ENCODE measurements at regions not wholly inside any gene's neighbourhood (a gene's known extent, or its start where the extent isn't known, plus 50 kb on each side); places are given as distances from the start of the nearest gene placed in this dataset.

- TF ChIP-seq REST (IDR thresholded peaks at IDR 0.05): no peak
Observed at GRCh38 chr4:83947830-83948193, 411.9 kb downstream of the GPAT3 start (continued).

- H3K27ac ChIP-seq (ENCODE audit: low read depth in 1 of 2, low read length in 2 of 2): no peak overlapping the region
Observed at GRCh38 chr4:83947125-83947829, 411.4 kb downstream of the GPAT3 start.

More at GRCh38 chr4:83947125-83947829, 411.4 kb downstream of the GPAT3 start:
- Histone ChIP-seq H3K9me3 (ENCODE audit: control insufficient read depth in 4 of 4, low read length in 3 of 4) (no peaks in the 10 kb centered on the region), H3K4me1 (ENCODE audit: control insufficient read depth in 4 of 4, insufficient read depth in 4 of 4, low read length in 3 of 4) (no peaks in the 10 kb centered on the region), H3K4me3 (ENCODE audit: low read depth in 1 of 3, low read length in 3 of 3) (no peak overlapping the region), H3K27me3 (ENCODE audit: control insufficient read depth in 4 of 4, insufficient read depth in 4 of 4, low read length in 3 of 4) (peaks cover 0 to 2% (median 0%) of the 10 kb centered on the region in 4 donors), H3K36me3 (ENCODE audit: control insufficient read depth in 4 of 4, insufficient read depth in 3 of 4, low read depth in 1 of 4, low read length in 3 of 4) (no peaks in the 10 kb centered on the region), H3K9ac (ENCODE audit: low read depth in 1 of 2, low read length in 2 of 2) (no peak overlapping the region)
- 78% methylated on average over 8 of the region's 8 CpGs for WGBS
- DNase-seq (ENCODE audit: low spot score): no peak
- TF ChIP-seq, protein P1, sequence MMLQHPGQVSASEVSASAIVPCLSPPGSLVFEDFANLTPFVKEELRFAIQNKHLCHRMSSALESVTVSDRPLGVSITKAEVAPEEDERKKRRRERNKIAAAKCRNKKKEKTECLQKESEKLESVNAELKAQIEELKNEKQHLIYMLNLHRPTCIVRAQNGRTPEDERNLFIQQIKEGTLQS (IDR thresholded peaks at IDR 0.05): no peak
- TF ChIP-seq GABPA (IDR thresholded peaks at IDR 0.05 in 1 of 2, conservative IDR thresholded peaks at IDR 0.05 in 1 of 2) (no peak), EGR1 (IDR thresholded peaks at IDR 0.05; ENCODE audit: low read depth in 2 of 2) (no peak), FOXA2 (IDR thresholded peaks at IDR 0.05) (no peak), RAD21 (IDR thresholded peaks at IDR 0.05) (no peak), CTCF (IDR thresholded peaks at IDR 0.05; ENCODE audit: low read depth, low read length, missing input control) (no peak), YY1 (IDR thresholded peaks at IDR 0.05) (no peak), RXRA (IDR thresholded peaks at IDR 0.05) (no peak), SP1 (IDR thresholded peaks at IDR 0.05) (no peak), NR2F2 (IDR thresholded peaks at IDR 0.05) (no peak), FOXA1 (IDR thresholded peaks at IDR 0.05) (no peak), JUND (IDR thresholded peaks at IDR 0.05) (no peak), REST (IDR thresholded peaks at IDR 0.05) (no peak), TAF1 (conservative IDR thresholded peaks at IDR 0.05) (no peak), HNF4G (IDR thresholded peaks at IDR 0.05) (no peak)
- TF ChIP-seq, protein P2, sequence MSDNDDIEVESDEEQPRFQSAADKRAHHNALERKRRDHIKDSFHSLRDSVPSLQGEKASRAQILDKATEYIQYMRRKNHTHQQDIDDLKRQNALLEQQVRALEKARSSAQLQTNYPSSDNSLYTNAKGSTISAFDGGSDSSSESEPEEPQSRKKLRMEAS (IDR thresholded peaks at IDR 0.05): no peak
- TF ChIP-seq, protein P3, sequence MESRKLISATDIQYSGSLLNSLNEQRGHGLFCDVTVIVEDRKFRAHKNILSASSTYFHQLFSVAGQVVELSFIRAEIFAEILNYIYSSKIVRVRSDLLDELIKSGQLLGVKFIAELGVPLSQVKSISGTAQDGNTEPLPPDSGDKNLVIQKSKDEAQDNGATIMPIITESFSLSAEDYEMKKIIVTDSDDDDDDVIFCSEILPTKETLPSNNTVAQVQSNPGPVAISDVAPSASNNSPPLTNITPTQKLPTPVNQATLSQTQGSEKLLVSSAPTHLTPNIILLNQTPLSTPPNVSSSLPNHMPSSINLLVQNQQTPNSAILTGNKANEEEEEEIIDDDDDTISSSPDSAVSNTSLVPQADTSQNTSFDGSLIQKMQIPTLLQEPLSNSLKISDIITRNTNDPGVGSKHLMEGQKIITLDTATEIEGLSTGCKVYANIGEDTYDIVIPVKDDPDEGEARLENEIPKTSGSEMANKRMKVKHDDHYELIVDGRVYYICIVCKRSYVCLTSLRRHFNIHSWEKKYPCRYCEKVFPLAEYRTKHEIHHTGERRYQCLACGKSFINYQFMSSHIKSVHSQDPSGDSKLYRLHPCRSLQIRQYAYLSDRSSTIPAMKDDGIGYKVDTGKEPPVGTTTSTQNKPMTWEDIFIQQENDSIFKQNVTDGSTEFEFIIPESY (IDR thresholded peaks at IDR 0.05): no peak
